GM10248 (cell line): ENCODE measurements at regions not wholly inside any gene's neighbourhood (a gene's known extent, or its start where the extent isn't known, plus 50 kb on each side); places are given as distances from the start of the nearest gene placed in this dataset.

Source experiments
- CTCF ChIA-PET: fragments of 300-600 bp; sonication (Branson Sonifier 250); formaldehyde crosslinking; extraction: SDS; loops from one replicate; lab custom pipeline; 2021; ENCODE audit warnings: antibody characterized with exemption; lab: Yijun Ruan, JAX
- POLR2A ChIA-PET: fragments of 350-650 bp; sonication (Branson Sonifier 250); formaldehyde crosslinking; extraction: SDS; loops from one replicate; lab custom pipeline; 2020; ENCODE audit warnings: antibody characterized with exemption; lab: Yijun Ruan, JAX
- DNase-seq: peaks from one replicate; pipeline ENCODE4 v3.0.0; 2012; ENCODE audit errors: extremely low spot score
- CTCF ChIP-seq: IDR thresholded peaks from 2 replicates; pipeline ENCODE4 v1.5.1; 2012; ENCODE audit warnings: mild to moderate bottlenecking, low read depth; ENCODE audit errors: extremely low read depth, missing control alignments, control extremely low read depth

GRCh38 chr5:68490406-68490805 is 274.9 kb downstream of the PIK3R1 start:
- TF ChIP-seq CTCF: no peak
- ChIA-PET CTCF (interaction anchor here (0.8 to 1.0 kb wide), 2 partner anchors 10 to 41 kb away, joined by 3 read pairs; no protein-coding TSS in a partner anchor), POLR2A (no interaction called here)
- DNase-seq: no peak

GRCh38 chr5:68494771-68495170 is 279.2 kb downstream of the PIK3R1 start:
- CTCF ChIA-PET: interaction anchor here (1.2 kb wide), 1 partner anchor 8 kb away, joined by 4 read pairs; no protein-coding TSS in a partner anchor
- no peak for DNase-seq
- TF ChIP-seq CTCF: no peak
- POLR2A ChIA-PET: no interaction called here

- DNase-seq: no peak
- POLR2A ChIA-PET: no interaction called here
- no peak for TF ChIP-seq CTCF
- CTCF ChIA-PET: no interaction called here
Measured at GRCh38 chr5:68499987-68500386, 284.4 kb downstream of the PIK3R1 start.

- no peak for DNase-seq
- TF ChIP-seq CTCF: no peak
- ChIA-PET POLR2A (no interaction called here), CTCF (no interaction called here)
Measured at GRCh38 chr5:68500813-68501212, 285.3 kb downstream of the PIK3R1 start.

- CTCF ChIA-PET: no interaction called here
- POLR2A ChIA-PET: no interaction called here
- no peak for TF ChIP-seq CTCF
- DNase-seq: no peak
Measured at GRCh38 chr5:68502531-68502930, 287.0 kb downstream of the PIK3R1 start.

GRCh38 chr5:68504306-68504705 is 288.8 kb downstream of the PIK3R1 start:
- ChIA-PET POLR2A (no interaction called here), CTCF (no interaction called here)
- TF ChIP-seq CTCF: no peak
- no peak for DNase-seq
